OCI-LY1 (cell line): ENCODE measurements at regions not wholly inside any gene's neighbourhood (a gene's known extent, or its start where the extent isn't known, plus 50 kb on each side); places are given as distances from the start of the nearest gene placed in this dataset.

Experiments
- EZH2 ChIP-seq: fragments of 200-600 bp; sonication (generic), shearing (Covaris generic); IDR thresholded peaks from 2 replicates; pipeline ENCODE4 v1.8.0; 2017; ENCODE audit warnings: borderline replicate concordance, mixed run types, mild to moderate bottlenecking, antibody characterized with exemption, low read length, moderate library complexity, mixed read lengths
- TF ChIP-seq, protein P1 (sequence below): fragments of 200-600 bp; sonication (generic), shearing (Covaris generic); IDR thresholded peaks from 2 replicates; pipeline ENCODE4 v1.5.1; 2017; ENCODE audit warnings: mild to moderate bottlenecking, antibody characterized with exemption, low read length, moderate library complexity, mixed read lengths

DNA sequence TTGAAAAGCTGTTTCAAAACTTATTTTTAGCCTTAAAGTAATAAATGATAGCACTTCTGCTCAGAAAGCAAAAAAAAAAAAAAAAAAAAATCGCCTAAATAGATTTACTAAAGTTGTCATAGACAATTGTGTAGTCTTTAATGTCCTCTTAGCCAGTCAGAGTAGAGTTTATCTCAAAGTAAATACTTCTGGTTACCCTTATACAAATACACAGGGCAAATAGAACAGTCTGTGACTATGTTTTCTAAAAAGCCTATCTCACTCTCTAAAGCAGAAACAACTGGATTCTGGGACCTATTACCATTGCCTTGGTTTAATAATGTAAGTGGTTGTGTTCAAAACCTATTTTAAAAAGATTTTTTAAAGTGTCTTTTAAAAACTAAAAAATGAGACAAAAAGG lies 156.2 kb upstream of the THSD7A start:
- TF ChIP-seq, protein P1, sequence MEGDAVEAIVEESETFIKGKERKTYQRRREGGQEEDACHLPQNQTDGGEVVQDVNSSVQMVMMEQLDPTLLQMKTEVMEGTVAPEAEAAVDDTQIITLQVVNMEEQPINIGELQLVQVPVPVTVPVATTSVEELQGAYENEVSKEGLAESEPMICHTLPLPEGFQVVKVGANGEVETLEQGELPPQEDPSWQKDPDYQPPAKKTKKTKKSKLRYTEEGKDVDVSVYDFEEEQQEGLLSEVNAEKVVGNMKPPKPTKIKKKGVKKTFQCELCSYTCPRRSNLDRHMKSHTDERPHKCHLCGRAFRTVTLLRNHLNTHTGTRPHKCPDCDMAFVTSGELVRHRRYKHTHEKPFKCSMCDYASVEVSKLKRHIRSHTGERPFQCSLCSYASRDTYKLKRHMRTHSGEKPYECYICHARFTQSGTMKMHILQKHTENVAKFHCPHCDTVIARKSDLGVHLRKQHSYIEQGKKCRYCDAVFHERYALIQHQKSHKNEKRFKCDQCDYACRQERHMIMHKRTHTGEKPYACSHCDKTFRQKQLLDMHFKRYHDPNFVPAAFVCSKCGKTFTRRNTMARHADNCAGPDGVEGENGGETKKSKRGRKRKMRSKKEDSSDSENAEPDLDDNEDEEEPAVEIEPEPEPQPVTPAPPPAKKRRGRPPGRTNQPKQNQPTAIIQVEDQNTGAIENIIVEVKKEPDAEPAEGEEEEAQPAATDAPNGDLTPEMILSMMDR: no peak
- no peak for TF ChIP-seq EZH2
